ENCODE measurements at regions not wholly inside any gene's neighbourhood (a gene's known extent, or its start where the extent isn't known, plus 50 kb on each side); places are given as distances from the start of the nearest gene placed in this dataset.

DNA sequence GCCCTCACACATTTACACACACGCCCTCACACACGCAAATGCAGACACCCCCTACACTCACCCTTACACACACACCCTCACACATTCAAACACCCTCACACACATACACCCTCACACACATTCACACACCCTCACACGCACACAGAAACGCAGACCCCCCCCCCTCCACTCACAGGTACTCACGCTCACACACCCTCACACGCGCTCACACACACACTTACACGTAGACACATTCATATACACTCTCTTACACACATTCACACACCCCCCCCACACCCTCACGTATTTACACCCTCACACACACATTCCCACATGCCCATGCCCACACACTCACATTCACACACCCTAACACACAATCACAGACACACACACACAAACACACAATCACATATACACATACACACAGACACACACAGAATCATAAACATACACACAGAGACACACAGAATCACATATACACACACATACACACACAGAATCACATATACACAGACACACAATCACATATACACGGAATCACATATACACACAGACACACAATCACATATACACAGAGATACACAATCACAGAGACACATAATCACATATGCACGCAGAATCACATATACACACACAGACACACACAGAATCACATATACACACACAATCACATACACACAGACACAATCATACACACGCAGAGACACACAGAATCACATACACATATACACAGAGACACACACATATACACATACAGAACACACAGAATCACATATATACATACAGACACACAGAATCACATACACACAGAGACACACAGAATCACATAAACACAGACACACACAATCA lies 250.1 kb upstream of the RPL38 start:
- in situ Hi-C loops (cut with MboI; ENCODE audit: low pct_unique_long_range_greater_than_20kb, low sequenced_read_pairs), result no loop called here
- no peak for DNase-seq

DNA sequence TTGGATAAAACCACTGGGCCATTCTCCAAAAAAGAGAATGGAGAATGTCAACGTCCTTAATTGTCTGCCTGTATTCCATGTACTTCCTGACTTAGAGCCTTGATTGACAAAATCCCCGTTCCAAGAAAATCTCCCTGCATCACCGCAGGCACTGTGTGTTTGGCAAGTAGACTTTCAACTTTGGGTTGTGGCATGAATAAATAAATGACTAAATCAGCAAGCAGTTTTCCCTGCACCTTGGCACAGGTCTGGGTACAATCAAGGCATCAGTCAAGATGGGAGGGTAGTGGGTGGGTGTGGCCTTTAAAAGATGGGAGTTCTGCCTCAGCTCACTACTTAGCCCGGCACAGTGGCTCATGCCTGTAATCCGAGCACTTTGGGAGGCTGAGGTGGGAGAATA lies 248.5 kb upstream of the RPL38 start:
- no peak for DNase-seq
- in situ Hi-C loops (cut with MboI; ENCODE audit: low pct_unique_long_range_greater_than_20kb, low sequenced_read_pairs), result no loop called here

DNA sequence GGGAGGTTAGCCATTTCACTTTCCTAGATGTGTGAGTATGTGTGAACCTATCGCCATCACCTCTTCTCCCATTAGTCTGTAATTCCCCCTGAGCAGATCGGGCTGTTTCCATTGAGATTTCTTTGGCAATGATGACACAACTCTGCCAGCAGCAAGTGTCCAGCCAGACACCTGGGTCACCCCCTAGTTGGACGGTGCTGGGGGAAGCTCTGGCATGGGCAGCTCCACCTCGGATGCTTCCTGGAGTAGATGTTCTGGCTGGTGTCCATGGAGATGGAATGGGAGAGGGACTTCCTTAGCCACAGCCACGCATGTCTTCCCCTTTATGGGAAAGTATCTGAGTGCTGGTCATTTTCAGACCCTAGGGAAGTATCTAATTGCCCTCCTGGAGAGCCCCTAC lies 247.9 kb upstream of the RPL38 start:
- no peak for DNase-seq
- in situ Hi-C loops (cut with MboI; ENCODE audit: low pct_unique_long_range_greater_than_20kb, low sequenced_read_pairs), result no loop called here

DNA sequence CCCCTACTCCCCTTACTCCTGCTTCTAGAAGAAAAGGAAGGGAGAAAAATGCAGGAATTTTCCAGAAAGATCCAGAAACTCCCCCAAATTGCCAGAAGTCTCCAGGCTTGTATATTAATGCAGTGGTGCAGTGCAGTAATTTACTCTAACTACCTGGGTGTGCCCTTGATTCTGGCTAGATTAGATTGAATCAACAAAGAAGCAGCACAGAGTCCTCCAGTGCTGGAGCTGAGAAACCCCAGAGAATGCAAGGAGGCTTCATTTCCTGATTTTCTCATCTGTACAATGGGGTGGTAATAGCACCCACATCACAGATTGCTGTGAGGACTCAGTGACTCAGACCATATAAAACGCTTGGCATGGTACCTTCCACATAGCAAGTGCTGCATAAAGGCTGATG lies 247.3 kb upstream of the RPL38 start:
- DNase-seq, result no peak
- in situ Hi-C loops (cut with MboI; ENCODE audit: low pct_unique_long_range_greater_than_20kb, low sequenced_read_pairs), result no loop called here

DNA sequence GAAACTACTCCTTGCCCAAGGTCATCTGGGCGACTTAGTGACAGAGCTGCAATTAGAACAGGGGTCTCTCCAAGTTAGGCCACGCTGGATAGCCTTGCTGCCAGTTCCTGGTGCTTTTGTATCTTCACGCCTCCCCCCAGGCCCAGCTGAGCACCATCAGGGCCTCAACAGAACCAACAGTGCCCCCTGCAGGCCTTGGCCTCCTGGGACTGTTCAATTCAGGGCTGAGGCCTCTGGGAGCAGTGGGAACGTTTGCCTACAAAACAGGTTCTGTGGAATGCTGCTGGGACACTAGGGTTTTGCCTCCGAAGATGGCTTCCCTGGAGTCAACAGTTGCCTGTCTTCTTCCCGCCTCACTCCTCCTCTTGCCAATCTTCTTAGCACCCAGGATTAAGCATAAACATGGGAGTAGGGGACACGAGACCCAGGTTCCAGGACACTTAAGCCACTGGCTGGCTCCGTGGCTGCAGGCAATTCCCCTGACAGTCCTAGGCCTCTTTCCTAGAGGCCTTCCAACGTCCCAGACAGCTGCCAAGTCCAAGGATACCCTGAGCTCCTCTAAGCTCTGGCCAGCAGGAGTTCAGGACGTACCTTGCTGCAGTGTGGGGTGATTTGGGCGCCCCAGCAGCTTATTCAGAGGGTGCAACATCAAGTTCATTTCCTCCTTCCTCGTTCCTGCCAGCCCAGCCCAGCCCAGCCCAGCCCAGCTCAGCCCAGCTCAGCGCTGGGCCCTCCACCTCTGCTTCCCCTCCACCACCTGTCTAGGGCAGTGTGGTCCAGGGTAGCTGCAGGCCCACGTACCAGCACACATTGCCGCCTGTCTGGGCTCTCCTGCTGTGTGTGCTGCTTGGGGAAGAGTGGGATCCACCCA lies 246.6 kb upstream of the RPL38 start:
- in situ Hi-C loops (cut with MboI; ENCODE audit: low pct_unique_long_range_greater_than_20kb, low sequenced_read_pairs), result no loop called here
- DNase-seq, result peak; percentile 49

DNA sequence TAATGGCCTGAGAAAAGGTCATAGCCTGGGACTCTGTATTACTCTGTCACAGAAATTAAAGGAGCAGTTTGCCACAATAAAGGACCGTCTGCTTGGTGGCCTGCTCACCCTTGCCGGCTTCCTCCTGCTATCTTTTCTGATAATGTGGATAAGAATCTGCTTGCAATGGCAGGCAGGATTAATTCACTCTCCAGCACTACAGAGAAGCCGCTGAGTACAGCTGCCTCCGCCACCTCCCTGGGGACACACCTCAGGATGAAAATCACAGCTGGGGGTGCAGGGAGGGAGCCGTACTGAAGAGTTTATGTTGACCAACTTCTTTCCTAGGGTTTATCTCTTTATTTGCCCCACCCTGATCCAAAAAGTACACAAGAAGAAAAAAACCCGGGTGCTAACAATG lies 245.9 kb upstream of the RPL38 start:
- DNase-seq, result no peak
- in situ Hi-C loops (cut with MboI; ENCODE audit: low pct_unique_long_range_greater_than_20kb, low sequenced_read_pairs), result no loop called here

DNA sequence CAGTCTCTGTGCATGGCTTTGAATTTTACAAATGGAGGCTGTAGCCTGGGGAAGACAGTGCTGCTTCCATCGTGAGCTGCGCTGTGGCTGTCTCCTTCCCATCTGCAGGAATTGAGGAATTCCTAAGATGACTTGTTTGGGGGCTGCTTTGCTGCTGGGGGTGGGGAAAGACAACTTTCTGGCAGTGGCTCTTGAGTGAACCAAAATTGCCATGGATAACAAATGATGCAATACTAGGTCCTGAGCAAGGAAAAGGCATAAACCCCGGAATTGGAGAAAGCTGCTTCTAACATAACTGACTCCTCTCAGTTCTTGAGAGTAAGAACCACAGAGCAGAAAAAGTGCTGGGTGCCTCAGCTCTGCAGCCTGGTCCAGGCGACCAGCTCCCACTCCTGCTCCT lies 245.0 kb upstream of the RPL38 start:
- no peak for DNase-seq
- in situ Hi-C loops (cut with MboI; ENCODE audit: low pct_unique_long_range_greater_than_20kb, low sequenced_read_pairs), result no loop called here

DNA sequence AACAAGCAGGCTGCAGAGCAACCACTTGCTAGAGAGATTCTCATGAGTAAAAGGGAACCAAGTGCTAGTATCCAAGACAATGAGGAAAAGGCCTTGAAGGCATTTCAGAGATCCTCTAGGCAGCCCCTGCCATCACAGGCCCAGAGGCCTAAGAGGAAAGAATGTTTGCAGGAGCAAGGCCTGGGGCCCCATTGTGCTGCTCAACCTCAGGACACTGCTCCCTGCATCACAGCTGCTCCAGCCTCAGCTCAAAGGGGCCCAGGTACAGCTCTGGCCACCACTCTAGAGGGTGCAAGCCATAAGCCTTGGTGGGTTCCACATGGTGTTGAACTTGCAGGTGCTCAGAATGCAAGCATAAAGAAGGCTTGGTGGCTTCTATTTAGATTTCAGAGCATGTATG lies 243.0 kb upstream of the RPL38 start:
- DNase-seq, result no peak
- in situ Hi-C loops (cut with MboI; ENCODE audit: low pct_unique_long_range_greater_than_20kb, low sequenced_read_pairs), result no loop called here

DNA sequence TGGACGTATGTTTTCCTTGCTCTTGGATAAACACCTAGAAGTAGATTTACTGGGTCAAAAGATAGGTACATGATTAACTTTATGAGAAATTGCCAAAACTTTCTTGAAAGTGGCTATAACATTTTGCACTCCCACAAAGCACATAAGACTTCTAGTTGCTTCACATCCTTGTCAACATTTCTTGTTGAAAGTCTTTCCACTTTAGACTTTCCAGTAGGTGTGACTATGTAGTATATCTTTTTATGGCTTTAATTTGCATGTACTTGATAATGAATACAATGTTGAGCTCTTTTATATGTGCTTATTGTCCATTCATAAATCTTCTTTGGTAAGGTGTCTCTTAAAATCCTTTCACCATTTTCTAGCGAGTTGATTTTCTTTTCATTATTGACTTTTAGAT lies 241.2 kb upstream of the RPL38 start:
- in situ Hi-C loops (cut with MboI; ENCODE audit: low pct_unique_long_range_greater_than_20kb, low sequenced_read_pairs), result no loop called here
- DNase-seq, result no peak

DNA sequence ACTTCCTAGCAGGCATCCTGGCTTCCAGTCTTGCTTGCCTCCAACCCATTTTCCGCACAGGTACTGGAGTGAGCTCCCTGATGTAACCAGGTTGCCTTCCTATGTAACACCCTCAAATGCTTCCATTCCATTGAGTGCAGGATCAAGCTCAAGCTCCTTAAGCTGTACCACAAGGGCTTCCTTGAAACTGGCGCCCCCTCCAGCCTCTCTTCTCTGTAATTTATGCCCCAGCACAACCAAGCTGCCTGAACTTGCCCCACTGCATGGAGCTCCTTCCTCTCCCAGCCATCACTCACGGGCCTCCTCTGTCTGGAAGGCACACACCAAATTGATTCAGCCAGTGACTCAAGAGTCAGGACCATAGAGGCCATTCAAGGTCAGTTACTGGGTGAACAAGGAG lies 234.8 kb upstream of the RPL38 start:
- DNase-seq, result no peak
- in situ Hi-C loops (cut with MboI; ENCODE audit: low pct_unique_long_range_greater_than_20kb, low sequenced_read_pairs), result no loop called here

DNA sequence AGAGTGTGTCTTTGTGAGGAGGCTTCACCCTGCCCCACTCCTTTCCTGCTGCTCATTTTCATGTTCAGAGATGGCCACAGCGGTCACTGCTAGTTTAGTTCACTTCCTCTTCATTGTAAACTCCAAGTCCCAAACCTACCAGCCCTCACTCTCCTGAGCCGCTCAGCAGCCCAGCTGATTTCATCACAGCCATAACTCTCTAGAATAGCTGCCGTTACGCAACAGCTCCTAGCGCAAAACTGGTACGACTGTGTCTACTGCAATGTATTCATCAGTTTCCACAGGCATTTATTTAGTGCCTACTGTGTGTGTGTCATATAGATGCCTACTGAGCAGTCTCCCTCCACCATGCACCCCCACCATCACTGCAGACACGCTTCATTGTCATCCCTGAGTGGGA lies 233.5 kb upstream of the RPL38 start:
- in situ Hi-C loops (cut with MboI; ENCODE audit: low pct_unique_long_range_greater_than_20kb, low sequenced_read_pairs), result no loop called here
- peak; percentile 14 for DNase-seq

DNA sequence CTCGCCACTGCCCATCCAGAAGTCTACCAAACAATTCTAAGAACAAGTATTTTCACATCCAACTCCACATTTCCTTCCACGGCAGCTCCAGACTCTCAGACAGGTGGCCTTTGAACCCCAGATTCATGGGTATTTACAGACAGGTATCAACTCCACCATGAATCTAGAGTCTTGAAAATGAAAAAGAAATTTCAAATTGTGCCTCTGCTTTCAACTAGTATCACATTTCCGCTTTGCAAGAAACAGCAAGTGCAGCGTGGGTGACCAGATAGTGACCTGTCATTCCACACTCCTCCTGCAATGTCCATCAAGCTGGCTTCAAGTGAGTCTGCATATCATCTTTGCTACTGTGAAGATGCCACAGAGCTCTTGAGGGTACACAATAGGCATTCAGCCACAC lies 232.4 kb upstream of the RPL38 start:
- no peak for DNase-seq
- in situ Hi-C loops (cut with MboI; ENCODE audit: low pct_unique_long_range_greater_than_20kb, low sequenced_read_pairs), result no loop called here

DNA sequence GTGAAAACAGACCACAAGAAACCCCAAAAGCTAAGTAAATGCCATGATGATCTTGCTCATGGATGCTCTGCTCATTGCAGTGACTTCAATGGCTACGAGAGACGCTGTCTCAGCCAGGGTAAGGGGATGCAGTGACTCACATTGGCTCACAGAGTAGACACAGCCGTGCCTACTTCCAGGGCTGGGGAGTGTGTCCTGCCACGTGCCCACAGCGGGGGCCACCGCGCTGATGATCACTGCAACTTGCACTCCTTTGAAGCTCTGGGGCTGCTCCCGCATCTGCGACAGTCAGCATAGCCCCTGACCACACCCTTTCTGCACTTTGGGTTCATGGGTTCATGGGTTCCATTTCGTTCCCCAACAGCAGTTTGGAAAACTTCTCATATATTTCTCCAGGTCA lies 231.4 kb upstream of the RPL38 start:
- in situ Hi-C loops (cut with MboI; ENCODE audit: low pct_unique_long_range_greater_than_20kb, low sequenced_read_pairs), result no loop called here

DNA sequence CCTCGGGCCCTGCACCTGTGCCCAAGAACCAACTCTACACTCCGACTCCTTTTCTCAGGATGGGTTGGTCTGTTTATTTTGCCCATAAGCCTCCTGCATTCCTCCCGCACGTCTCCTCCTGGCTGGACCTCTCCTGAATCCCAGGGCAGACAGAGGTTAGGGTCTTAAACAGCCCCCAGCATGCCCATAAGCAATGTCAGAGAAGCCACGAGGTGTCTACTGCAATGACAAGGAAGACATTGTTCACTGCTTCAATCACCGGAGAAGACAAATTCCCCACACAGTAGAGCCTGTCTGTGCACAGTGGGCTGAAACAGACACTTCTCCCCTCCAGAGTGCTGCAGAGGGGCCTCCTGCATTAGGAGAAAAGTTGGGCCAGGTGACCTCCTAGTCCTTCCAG lies 230.6 kb upstream of the RPL38 start:
- no peak for DNase-seq
- in situ Hi-C loops (cut with MboI; ENCODE audit: low pct_unique_long_range_greater_than_20kb, low sequenced_read_pairs), result no loop called here

More for the DNA sequence above, 231.4 kb upstream of the RPL38 start:
- DNase-seq, result no peak

DNA sequence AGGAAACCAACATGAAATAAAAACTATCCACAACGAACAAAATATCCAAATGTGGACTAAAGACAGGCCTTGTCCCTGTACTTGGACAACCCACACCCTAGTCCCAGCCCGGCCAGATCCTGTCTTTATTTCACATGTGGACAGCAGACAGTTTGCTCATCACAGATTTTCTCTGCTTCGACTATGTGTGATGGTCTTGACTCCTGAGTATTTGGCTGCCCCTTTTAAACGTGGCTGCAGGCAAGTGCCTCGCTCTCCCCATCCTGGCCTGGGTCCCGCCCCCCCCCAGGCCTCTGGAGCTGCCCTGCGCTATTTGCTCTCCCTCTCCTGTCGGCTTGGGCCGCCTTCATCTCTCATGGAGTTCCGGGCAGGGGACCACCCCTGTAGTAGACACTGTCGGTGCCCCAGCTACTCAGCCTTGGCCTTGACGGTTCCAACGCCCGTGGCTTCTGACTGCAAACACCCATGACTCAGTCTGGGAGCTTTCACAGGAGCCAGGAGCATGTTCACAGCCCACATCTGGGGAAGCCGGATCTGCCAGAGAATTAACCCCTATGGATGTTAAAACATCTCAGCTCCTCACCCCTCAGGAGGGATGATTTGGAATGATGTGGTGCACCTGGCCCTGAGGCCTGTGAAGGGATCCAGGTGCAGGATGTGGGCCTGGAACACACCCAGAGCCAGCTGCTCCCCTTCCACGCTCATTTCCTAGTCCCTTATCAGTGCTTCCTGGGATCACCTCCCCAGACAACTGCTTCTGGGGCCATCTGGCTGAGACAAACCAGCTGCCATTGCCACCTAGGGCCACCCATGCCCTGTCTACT lies 229.7 kb upstream of the RPL38 start:
- in situ Hi-C loops (cut with MboI; ENCODE audit: low pct_unique_long_range_greater_than_20kb, low sequenced_read_pairs), result no loop called here

DNA sequence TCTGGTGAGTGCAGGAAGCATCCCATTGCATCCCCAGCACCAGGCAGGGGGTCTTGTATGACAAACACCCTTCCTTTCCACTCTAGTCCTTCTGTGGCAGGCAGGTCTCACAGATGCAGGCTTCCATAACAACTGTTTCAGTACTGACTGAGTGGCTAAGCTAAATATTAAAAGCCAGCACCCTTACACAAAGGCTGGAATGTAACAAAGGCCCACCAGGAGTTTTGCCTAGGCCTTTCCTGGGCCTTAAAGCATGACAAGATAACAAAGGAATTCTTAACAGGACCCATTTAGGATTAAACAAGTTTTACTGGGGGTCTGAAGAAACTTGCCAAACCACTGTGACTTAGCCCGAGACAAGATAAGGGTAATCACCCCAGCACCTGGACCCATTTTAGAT lies 228.9 kb upstream of the RPL38 start:
- no peak for DNase-seq
- in situ Hi-C loops (cut with MboI; ENCODE audit: low pct_unique_long_range_greater_than_20kb, low sequenced_read_pairs), result no loop called here

More for the DNA sequence above, 229.7 kb upstream of the RPL38 start:
- no peak for DNase-seq

DNA sequence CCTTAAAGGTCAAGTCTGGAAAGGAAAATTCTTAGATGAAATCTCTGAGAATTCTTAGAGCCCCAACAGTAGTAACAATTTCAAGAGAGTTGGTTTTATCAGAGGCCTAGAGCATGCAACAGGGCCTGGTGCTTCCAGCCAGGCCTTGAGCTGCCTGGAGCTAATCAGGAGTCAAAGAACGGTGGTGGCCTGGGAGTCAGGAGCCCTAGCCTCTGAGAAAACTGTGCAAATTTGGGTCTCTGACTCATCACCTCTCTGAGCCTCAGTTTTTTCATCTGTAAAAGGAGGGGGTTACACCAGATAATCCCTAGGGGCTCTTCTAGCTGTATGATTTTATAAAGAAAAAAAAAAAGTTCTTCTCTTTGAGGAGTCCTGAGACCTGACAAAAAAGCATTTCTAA lies 227.3 kb upstream of the RPL38 start:
- DNase-seq, result no peak
- in situ Hi-C loops (cut with MboI; ENCODE audit: low pct_unique_long_range_greater_than_20kb, low sequenced_read_pairs), result no loop called here

DNA sequence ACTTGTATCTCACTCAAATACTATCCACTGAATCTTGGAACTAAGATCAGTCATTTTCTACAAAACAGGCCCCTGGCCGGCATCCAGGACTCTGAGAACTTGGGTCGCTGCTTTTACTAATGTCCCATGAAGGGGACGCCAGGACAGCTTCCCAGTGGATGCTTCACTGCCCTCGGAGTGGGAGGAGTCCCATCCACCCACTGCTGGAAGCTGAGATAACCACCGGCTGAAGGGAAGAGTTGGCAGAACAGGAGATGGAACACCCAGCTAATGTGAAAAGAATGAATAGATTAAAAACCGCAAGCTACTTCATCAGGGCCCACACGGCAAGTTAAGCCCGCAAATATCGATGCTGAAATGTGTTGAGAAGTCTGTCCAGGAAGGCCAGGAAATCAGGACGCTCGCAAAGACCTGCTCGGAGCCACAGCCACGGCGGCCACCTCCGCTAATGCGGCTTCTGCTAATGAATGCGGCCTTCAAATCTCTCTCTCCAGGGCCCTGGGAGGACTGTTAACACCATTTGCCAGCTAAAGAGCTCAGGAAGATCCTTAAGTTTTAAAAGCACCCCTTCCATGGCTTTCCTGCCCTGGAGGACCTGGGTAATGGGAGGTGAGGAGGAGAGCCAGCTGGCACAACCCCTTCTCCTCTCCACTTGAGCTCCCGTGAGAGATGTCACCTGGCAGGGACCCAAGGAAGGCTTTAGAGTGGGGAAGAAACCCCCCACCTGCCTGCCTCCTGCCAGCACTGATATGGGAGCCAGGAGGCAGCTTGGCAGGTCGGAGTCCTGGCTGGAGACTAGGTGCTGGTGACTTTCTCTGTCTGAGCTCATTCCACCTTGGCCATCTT lies 226.6 kb upstream of the RPL38 start:
- DNase-seq, result no peak
- in situ Hi-C loops (cut with MboI; ENCODE audit: low pct_unique_long_range_greater_than_20kb, low sequenced_read_pairs), result no loop called here

DNA sequence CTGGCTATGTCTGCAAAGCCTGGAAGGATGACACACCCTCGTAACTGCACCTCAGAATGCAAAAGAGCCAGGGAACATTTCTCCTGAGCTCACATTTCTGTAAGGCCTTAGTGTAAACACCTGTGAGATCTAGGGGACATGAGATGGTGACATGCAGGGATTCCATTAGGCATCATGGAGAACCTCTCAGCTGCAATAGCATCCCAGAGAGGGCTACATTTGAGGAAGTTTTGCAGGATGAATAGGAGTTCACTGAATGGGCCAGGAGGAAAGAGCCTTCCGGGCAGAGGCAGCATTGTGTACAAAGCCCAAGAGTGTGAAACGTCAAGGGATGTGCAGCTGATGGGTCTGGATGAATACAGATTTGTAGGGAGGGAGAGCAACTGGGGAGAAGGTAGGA lies 223.0 kb upstream of the RPL38 start:
- DNase-seq, result no peak
- in situ Hi-C loops (cut with MboI; ENCODE audit: low pct_unique_long_range_greater_than_20kb, low sequenced_read_pairs), result no loop called here

All from KBM-7 (cell line).